WERI-Rb-1 (cell line): ENCODE measurements at regions not wholly inside any gene's neighbourhood (a gene's known extent, or its start where the extent isn't known, plus 50 kb on each side); places are given as distances from the start of the nearest gene placed in this dataset.

Experiments
- DNase-seq: peaks from one replicate; pipeline ENCODE4 v3.0.0-alpha.2; 2020
- H3K27ac ChIP-seq: fragments of 250-450 bp; sonication (Bioruptor Pico); 2 replicates; pipeline ENCODE4 v1.5.1; 2020; ENCODE audit warnings: mild to moderate bottlenecking, moderate library complexity
- H3K27me3 ChIP-seq: fragments of 250-450 bp; sonication (Bioruptor Pico); 2 replicates; pipeline ENCODE4 v1.5.1; 2021; ENCODE audit warnings: mild to moderate bottlenecking, low read depth, moderate library complexity; ENCODE audit not compliant: insufficient read depth, severe bottlenecking
- H3K36me3 ChIP-seq: fragments of 250-450 bp; sonication (Bioruptor Pico); 2 replicates; pipeline ENCODE4 v1.5.1; 2020; ENCODE audit warnings: mild to moderate bottlenecking, moderate library complexity
- H3K4me3 ChIP-seq: 2 replicates; pipeline ENCODE4 v1.5.1; 2011; ENCODE audit warnings: low read depth, mild to moderate bottlenecking, control low read depth, low read length
- H3K9me3 ChIP-seq: fragments of 250-450 bp; sonication (Bioruptor Pico); 2 replicates; pipeline ENCODE4 v1.5.1; 2021; ENCODE audit warnings: mild to moderate bottlenecking, moderate library complexity; ENCODE audit not compliant: severe bottlenecking
- TF ChIP-seq, protein P1 (sequence below): IDR thresholded peaks from 2 replicates; pipeline ENCODE4 v1.5.1; 2011; ENCODE audit warnings: low read depth, mild to moderate bottlenecking, control low read depth, inconsistent platforms, low read length

GRCh38 chr5:158061451-158061850 is 202.5 kb upstream of the CLINT1 start:
- Histone ChIP-seq H3K4me3 (no peak overlapping the region), H3K27ac (no peak overlapping the region), H3K27me3 (no peaks in the 10 kb centered on the region), H3K9me3 (peaks cover 5% of the 10 kb centered on the region), H3K36me3 (no peaks in the 10 kb centered on the region)
- DNase-seq = no peak
- TF ChIP-seq, protein P1, sequence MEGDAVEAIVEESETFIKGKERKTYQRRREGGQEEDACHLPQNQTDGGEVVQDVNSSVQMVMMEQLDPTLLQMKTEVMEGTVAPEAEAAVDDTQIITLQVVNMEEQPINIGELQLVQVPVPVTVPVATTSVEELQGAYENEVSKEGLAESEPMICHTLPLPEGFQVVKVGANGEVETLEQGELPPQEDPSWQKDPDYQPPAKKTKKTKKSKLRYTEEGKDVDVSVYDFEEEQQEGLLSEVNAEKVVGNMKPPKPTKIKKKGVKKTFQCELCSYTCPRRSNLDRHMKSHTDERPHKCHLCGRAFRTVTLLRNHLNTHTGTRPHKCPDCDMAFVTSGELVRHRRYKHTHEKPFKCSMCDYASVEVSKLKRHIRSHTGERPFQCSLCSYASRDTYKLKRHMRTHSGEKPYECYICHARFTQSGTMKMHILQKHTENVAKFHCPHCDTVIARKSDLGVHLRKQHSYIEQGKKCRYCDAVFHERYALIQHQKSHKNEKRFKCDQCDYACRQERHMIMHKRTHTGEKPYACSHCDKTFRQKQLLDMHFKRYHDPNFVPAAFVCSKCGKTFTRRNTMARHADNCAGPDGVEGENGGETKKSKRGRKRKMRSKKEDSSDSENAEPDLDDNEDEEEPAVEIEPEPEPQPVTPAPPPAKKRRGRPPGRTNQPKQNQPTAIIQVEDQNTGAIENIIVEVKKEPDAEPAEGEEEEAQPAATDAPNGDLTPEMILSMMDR = no peak

- Histone ChIP-seq H3K27me3 (no peaks in the 10 kb centered on the region), H3K36me3 (no peaks in the 10 kb centered on the region), H3K4me3 (no peak overlapping the region), H3K9me3 (peaks cover 5% of the 10 kb centered on the region), H3K27ac (no peak overlapping the region)
- TF ChIP-seq, protein P1 = no peak
- DNase-seq = no peak
Observed at GRCh38 chr5:158060212-158060611, 201.3 kb upstream of the CLINT1 start.

DNA sequence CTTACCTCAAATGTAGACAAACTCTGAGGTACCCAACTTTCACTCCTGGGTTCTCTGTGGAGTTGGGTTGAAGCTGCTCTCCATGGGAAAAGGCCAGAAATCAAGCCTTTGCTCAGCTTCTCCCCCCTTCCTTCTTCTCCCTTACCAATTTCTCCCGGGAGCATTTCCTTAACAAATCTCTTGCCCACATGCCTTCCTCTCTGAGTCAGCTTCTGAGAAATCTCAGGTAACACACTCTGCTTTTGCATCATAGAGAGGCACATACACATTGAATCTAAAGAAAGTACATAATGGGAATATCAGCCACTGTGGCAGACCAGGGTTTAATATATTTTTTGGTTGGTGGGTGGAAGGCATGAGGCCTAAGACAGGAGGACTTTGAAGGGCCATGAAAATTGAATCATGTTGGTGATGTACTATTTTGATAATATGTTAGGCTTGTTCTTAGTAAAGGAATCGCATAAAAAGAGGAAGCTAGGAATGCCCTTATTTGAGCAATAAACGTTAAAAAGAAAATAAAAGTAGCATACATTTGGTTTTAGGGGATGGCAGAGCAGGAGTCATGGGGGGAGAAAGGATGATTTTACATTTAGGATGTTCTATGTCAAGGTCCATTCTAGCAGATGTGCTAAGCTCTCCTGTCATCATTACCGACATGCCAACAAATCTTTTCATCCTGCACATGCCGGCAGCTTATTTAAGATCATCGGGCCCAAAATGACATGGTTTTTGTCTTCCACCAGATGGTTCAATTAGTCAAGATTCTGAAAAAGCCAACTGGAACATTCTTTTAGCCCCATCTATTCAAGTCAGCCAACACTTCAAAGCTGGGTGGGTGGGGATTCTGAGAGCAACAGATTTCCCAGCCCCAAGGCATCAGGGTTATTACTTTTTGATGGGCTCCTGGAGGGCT is 199.5 kb upstream of the CLINT1 start:
- Histone ChIP-seq H3K27me3 (no peaks in the 10 kb centered on the region), H3K4me3 (no peak overlapping the region), H3K36me3 (no peaks in the 10 kb centered on the region), H3K27ac (no peak overlapping the region), H3K9me3 (peaks cover 5% of the 10 kb centered on the region)
- TF ChIP-seq, protein P1 = no peak
- no peak for DNase-seq

DNA sequence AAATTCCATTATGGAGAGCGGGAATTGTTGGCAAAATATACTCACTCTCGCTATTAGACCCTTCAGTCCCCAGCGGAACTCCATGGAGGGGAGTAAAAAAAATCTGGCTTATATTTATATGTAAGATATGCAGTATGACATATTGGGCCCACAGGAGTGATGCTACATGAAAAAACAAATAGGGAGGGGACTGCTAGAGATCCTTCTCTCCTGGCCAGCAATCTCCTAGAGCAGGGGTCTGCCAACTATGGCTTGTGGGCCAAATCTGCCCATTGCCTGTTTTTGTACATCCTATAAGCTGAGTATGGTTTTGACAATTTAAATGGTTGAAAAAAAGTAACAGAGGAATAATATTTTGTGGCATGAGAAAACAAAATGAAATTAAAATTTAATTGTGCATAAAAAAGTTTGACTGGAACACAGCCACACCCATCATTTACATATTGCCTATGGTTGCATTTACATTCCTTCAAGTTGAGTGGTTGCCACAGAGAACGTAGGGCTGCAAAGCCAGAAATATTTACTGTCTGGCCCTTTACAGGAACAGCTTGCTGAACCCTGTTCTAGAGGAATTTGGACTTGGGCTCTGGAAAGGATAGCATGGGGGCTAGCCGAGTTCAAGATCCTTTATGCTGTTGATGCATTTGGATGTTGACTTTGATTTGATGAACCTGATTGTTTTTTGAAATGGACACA is 197.3 kb upstream of the CLINT1 start:
- Histone ChIP-seq H3K27me3 (no peaks in the 10 kb centered on the region), H3K4me3 (no peak overlapping the region), H3K9me3 (no peaks in the 10 kb centered on the region), H3K27ac (no peak overlapping the region), H3K36me3 (no peaks in the 10 kb centered on the region)
- no peak for DNase-seq
- TF ChIP-seq, protein P1 = no peak

GRCh38 chr5:158055111-158055501 is 196.2 kb upstream of the CLINT1 start:
- Histone ChIP-seq H3K4me3 (no peak overlapping the region), H3K9me3 (no peaks in the 10 kb centered on the region), H3K27me3 (no peaks in the 10 kb centered on the region), H3K36me3 (no peaks in the 10 kb centered on the region), H3K27ac (no peak overlapping the region)
- DNase-seq = no peak
- TF ChIP-seq, protein P1 = no peak
